Activated T-cell treated with anti-CD3 and anti-CD28 coated beads for 24 hours (primary cell): ENCODE measurements at regions not wholly inside any gene's neighbourhood (a gene's known extent, or its start where the extent isn't known, plus 50 kb on each side); places are given as distances from the start of the nearest gene placed in this dataset.

ENCODE experiments used
- DNase-seq: peaks from one replicate; pipeline ENCODE4 v3.0.0-alpha.2; 2020; ENCODE audit warnings: low read depth

GRCh38 chr7:28231176-28231575 is 50.6 kb upstream of the JAZF1 start:
- DNase-seq: no peak

GRCh38 chr7:28236560-28236959 is 56.0 kb upstream of the JAZF1 start:
- DNase-seq: no peak

DNA sequence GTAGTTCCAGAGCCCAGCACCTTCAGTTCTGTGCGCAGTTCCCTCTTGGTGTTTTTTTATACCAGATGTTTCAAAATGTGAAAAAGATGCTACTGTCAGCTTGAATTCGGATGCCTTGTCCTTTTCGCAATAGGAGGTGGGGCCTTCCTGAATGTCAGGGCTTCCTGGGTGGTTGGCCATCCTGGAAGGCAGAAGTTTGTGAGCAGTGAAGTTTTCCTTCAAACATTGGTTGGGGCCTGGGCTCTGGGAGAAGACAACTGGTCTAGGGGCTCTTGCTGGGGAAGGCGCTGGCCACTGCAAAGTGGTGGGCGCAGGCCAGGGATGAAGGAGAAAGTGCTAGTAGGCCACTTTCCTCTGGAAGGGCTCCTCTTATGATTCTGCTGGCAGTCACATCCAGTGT is 56.8 kb upstream of the JAZF1 start:
- no peak for DNase-seq

DNA sequence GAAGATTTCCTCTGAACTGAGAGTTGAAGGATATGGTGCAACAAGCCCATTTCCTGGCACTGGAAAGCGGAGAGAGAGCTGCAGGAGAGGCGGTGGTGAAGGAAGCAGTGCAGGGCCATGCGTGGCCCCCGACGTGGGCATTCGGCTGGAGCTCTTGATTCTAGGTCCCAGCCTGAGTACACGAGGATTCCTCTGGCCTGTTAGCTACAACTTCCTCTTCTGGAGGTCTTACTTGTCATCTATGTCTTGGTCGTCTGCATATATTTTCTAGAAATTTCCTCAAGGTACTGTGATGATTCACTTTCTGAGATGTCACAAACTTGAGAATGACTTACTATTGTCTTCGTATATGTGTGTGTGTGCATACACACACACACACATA is 59.2 kb upstream of the JAZF1 start:
- no peak for DNase-seq

GRCh38 chr7:28240481-28240880 is 59.9 kb upstream of the JAZF1 start:
- DNase-seq: no peak

DNA sequence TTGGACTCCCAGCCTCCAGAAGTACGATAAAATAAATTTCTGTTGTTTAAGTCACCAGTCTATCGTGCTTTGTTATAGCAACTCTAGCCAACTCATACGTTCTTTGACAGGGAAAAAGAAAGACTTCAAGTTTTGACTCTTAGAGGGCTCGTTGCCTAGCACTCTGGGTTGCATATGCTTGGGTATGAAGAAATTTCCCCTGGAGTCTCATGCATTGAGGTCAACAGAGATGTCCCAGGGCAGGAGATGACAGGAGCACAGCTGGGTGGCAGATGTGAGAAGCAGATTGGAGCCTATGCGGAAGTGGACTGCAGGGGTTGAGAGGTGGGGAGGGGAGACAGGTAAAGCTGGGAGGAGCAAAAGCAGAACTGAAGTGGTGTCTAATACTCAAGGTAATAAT is 63.3 kb upstream of the JAZF1 start:
- no peak for DNase-seq

DNA sequence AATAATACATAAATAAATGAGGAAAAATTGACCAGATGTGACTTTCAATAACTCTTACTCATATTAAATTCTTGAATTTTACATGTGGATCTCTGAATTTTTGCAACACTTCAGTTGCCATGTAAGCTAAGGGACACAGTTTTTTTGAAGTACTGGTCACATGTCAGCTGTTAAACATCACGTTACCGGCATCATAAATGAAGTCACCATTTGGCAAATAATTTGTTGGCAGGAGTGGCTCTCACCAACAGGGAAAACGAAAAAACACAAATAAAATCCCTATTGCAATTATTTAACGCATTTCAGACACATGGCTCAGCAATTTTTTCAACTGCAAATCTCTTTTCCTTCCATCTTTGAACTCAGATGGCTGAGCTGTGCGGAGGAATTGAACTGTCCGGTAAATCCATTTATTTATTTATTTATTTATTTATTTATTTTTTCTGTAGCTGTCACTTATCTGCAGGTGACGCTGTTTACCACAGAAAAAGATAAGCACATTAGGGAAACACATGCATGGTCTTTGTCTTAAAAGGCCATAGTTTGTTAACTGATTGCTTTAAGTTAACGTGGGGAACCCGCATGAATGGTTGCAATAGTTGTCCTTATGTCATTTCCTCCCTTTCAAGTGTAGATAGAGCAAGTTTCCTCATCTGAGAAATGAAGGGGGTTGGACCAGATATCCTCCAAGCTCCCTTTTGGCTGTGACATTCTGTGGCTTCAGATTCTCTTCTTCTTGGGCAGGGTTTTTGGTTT is 64.7 kb upstream of the JAZF1 start:
- DNase-seq: no peak

DNA sequence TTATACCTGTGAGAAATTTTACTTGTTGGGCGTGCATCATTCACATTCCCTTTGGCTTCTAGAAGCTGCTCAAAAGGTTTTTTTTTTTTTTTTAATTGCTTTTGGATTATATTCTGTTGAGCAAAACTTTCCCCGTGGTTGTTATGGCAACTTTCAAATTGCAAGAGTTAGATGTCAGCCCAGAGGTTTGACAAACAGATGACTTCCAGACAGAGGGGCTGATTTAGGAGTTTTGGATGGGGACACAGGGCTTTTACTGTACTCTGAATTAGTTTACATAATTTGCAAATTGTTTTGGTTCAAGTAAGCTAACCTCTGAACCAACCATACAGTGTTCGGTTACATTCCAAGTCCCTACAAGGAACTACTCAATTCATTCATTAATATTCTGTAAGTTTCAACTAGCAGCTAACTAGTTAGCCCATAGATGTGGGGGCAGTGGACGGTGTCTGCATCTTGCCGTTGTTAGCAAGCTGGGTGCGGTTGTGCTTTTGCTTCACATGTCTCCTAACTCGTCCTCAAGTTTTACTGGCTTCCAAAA is 66.4 kb upstream of the JAZF1 start:
- no peak for DNase-seq

GRCh38 chr7:28258240-28258639 is 77.6 kb upstream of the JAZF1 start:
- DNase-seq: no peak

DNA sequence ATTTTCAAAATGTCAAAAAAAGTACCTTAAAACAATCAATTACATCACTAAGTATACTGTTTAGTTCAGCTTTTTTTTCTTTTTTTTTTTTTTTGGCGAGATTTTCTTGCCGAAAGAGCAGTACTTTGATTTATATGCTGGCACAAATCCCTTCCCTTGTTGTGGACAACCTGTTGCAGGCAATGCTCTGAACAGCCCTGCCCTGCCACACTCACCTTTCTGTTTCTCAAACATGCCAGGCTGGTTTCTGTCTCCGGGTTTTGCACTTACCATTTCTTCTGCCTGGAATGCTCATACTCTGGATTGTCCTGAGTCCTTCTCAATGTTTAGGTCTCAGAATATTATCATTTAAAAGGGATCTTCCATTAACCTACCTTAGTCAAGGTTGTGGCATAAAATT is 80.4 kb upstream of the JAZF1 start:
- no peak for DNase-seq

DNA sequence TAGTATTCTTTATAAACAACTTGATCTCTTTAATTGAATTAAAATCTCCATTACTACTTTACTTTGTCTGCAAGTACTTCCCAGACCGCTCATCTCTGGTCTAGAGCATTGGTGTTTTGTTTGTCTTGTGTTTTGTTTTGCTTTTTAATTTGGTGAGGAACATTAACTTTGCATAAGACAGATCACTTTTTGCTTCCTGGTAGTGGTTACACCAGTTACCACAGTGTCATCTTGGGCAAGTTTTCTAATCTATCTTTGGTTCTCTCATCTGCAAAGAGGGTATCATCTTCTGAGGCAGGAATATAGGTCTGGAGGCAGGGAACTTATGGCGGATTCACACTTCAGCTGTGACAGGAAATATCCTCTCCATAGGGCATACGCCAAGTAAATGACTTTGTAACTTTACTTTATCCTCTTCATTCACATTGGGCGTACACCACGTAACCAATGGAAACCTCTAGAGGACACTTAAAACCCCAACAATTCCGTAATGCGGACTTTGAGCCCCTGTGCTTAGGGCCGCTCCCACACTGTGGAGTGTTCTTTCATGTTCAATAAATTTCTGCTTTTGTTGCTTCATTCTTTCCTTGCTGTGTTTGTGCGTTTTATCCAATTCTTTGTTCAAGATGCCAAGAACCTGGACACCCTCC is 83.2 kb upstream of the JAZF1 start:
- no peak for DNase-seq

DNA sequence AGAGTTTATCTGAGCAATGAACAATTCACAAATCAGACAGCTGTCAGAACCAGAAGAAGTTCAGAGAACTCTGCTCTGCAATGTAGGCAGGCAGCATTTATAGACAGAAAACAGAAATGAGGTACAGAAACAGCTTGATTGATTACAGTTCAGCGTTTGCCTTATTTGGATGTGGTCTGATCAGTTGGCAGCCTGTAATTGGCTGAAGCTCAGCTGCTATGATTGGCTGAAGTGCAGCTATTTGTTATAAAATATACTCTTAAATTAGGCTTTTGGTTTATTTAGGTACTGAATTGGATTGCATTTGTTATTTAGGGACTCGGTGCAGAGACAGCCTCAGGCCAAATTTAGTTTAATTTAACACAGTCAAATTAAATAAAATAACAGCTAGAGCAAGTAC is 85.8 kb upstream of the JAZF1 start:
- DNase-seq: no peak

DNA sequence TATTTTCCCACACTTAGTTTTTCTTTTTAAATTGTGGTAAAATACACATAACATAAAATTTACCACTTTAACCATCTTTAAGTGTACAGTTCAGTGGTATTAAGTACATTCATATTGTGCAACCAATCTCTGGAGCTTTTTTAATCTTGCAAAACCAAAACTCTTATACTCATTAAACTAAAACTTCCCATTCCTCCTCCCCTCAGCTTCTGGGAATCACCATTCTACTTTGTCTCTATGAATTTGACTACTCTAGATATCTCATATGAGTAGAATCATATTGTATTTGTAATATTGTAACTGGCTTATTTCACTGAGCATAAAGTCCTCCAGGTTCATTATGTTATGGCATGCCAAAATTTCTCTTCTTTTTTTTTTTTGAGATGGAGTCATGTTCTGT is 86.4 kb upstream of the JAZF1 start:
- DNase-seq: no peak

DNA sequence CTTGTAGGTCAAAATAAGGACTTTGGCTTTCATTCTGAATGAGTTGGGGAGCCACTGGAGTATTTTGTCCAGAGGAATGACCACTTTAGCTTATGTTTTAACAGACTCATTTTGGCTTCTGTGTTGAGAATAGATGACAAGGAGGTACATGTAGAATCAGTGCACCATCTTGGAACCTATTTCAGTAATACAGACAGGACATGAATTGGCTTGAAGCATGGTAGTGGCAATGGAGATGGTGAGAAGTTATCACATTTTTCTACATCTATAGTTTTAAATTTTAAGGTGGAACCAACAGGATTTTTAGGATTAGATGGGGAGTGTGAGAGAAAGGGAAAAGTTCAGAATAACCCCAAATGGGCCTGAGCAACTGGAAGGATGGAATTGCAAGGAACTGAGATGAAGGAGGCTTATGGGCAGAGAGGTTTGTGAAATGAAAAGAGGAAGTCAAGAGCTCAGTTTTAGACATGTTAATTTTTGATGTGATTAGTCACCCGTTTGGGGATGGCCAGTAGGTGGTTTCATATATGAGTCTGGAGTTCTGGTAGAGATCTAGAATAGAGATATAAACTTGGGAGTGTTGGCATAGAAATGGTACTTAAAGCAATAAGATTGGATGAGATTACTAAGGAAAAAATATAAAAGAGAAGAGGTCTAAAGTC is 89.2 kb upstream of the JAZF1 start:
- no peak for DNase-seq

DNA sequence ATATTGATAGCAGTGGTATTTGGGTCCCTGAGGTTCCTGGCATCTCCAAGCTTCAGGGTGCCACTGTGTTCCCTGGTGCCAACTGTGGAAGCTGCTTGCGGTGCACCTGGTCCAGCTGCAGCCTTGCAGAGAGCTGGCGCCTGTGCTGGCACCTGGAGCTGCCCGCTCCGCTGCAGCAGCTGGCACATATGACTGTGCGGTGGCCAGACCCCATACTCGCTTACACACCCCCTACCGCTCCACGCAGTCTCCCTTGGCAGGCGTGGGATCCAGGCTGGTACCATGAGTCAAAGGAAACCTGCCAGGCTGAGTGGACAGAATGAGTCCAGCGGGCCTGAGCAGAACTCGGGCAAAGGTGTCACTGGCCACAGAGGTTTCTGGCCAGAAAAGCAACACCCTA is 89.9 kb upstream of the JAZF1 start:
- no peak for DNase-seq

DNA sequence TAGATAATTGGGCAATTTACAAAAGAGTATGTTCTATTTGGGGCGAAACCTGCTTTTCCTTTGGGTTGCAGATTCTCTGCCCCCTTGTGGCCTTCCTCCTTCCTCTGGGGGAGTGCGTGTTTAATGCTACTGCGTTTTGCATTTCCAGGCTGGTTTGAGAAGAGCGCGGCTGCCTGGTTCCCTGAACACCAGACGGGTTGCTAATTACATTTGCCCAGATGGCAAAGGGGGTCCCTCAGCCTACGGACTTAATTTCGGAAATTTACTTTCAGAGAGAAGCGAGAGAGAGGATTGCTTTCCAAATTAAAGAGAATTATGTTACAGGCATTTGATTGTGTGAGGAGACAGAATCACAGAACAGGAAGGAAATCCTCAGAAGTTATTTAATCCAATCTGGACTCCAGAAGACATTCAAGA is 91.9 kb upstream of the JAZF1 start:
- DNase-seq: peak; percentile 26

DNA sequence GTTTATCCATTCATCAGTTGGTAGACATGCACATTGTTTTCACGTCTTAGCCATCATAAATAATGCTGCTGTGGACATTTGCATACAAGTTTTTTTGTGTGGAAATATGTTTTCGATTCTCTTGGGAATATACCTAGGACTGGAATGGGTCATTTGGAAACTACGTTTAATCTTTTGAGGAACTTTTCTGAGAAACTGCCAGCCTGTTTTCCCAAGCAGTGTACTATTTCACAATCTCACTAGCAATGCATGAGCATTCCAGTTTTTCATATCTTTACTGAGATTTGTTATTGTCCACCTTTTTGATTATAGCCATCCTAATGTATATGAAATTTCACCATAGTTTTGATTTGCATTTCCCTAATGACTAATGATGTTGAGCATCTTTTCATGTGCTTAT is 95.7 kb upstream of the JAZF1 start:
- no peak for DNase-seq

DNA sequence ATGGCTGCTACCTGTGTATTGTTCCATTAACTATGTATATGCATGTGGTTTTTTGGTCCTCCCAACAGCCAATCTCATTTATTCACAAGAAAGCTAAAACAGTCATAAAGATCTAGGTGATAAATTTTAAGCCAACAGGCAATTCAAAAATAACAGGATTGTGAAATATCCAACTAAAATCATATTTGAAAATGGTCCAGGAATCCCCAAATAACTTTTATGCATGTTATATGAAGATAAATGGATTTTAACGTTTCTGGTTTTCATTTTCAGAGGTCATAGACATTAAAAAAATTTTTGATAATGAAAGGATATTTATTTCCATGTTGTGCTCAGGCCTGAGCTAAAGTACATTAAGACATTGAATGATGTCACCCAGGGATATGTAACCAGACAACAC is 96.8 kb upstream of the JAZF1 start:
- DNase-seq: no peak

GRCh38 chr7:28277958-28278357 is 97.4 kb upstream of the JAZF1 start:
- DNase-seq: no peak

DNA sequence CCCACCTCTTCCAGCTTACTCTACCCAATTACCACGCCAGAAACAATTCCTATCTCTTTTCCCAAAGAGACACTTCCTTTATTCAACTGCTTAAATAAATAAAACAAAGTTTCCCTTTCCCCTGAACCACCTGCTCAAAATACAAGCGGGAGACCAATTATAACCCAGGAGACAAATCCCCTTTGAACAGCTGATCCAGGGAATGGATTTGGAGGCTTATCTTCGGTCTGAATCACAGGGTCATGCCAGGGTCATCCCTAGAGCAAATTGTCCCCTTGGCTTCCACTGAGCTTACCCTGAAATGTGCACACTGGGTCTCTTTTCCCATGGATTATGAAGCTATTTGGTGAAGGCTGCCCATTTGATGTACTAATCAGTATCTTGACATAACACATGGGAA is 99.9 kb upstream of the JAZF1 start:
- no peak for DNase-seq

- no peak for DNase-seq
These were observed 109.9 kb upstream of the JAZF1 start for GRCh38 chr7:28290496-28290895.

DNA sequence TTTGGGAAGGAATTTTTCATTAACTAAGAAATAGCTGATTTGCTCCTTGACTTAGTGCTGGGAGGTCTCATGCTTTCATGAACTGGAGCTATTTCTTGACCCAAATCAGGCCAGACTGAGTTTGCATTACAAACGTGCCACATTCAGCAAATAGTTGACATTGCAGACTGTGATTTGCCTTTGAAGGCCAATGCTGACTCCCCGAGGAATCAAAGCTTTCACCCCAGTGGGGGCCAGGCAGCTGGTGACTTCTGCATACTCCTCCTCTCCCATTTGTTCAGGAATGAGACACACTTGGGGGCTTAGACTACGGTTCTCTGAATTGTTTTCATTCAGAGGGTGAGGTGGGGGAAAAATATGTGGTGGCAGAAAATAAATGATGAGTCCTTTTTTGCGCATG is 111.0 kb upstream of the JAZF1 start:
- DNase-seq: no peak

GRCh38 chr7:28292834-28293526 is 112.4 kb upstream of the JAZF1 start:
- peak; percentile 9 for DNase-seq
